ENCODE measurements at regions not wholly inside any gene's neighbourhood (a gene's known extent, or its start where the extent isn't known, plus 50 kb on each side); places are given as distances from the start of the nearest gene placed in this dataset.

DNA sequence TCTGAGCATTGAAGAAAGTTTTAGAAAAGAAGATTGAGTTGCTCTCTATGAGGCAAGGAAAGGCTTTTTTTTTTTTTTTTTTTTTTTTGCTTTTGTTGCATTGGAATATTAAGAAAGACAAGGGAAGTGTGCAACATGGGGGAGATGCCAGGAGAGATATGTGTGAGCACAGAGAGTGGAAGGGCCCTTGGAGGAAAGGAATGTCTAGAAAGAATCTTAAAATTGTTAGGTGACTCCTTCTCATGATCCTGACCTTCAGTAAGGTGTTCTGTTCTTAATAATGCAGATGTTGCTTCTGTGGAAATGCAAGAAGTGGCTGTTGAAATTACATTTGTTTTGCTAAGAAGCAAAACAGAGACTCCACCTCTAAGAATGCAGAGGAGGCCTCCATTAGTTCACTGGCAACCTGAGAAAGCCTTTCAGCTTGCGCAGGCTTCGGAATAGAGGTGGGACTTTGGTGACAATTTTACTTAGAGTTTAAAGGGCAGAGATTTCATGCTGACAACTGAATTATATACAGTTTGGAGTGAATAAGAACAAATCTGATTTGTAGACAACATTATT lies 118.0 kb upstream of the ASCC3 start:
- H3K79me2 ChIP-seq (ENCODE audit: insufficient read depth, low read length), result no peaks in the 10 kb centered on the region
- peaks cover 7% of the 10 kb centered on the region for H3K9me3 Mint-ChIP-seq (ENCODE audit: unreplicated experiment)
- H3K27ac Mint-ChIP-seq (ENCODE audit: unreplicated experiment), result no peak overlapping the region
- DNase-seq (ENCODE audit: low read depth), result no peak
- no peak overlapping the region for H3K27ac ChIP-seq (ENCODE audit: low read depth, low read length)
- no peak for TF ChIP-seq EZH2 (IDR thresholded peaks at IDR 0.05; ENCODE audit: insufficient read depth, low read length)
- TF ChIP-seq, protein P1, sequence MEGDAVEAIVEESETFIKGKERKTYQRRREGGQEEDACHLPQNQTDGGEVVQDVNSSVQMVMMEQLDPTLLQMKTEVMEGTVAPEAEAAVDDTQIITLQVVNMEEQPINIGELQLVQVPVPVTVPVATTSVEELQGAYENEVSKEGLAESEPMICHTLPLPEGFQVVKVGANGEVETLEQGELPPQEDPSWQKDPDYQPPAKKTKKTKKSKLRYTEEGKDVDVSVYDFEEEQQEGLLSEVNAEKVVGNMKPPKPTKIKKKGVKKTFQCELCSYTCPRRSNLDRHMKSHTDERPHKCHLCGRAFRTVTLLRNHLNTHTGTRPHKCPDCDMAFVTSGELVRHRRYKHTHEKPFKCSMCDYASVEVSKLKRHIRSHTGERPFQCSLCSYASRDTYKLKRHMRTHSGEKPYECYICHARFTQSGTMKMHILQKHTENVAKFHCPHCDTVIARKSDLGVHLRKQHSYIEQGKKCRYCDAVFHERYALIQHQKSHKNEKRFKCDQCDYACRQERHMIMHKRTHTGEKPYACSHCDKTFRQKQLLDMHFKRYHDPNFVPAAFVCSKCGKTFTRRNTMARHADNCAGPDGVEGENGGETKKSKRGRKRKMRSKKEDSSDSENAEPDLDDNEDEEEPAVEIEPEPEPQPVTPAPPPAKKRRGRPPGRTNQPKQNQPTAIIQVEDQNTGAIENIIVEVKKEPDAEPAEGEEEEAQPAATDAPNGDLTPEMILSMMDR (IDR thresholded peaks at IDR 0.05; ENCODE audit: insufficient read depth, low read depth, low read length), result no peak
- H3K4me3 ChIP-seq (ENCODE audit: insufficient read depth, low read depth, low read length), result no peak overlapping the region
- no peaks in the 10 kb centered on the region for H3K36me3 ChIP-seq (ENCODE audit: insufficient read depth, low read length)
- no peaks in the 10 kb centered on the region for H3K27me3 Mint-ChIP-seq (ENCODE audit: low read depth, unreplicated experiment)
- H3K4me3 Mint-ChIP-seq (ENCODE audit: unreplicated experiment), result no peak overlapping the region
- H3K9ac ChIP-seq (ENCODE audit: low read length), result no peak overlapping the region
- no peak overlapping the region for H2AFZ ChIP-seq (ENCODE audit: low read depth, low read length)
- H4K20me1 ChIP-seq (ENCODE audit: insufficient read depth, low read length), result no peaks in the 10 kb centered on the region
- FAIRE-seq, result no peak
- H3K4me1 ChIP-seq (ENCODE audit: insufficient read depth, low read length), result peaks cover 4% of the 10 kb centered on the region
- H3K4me2 ChIP-seq (ENCODE audit: low read length), result no peak overlapping the region
- peaks cover 19% of the 10 kb centered on the region for H3K4me1 Mint-ChIP-seq (ENCODE audit: low read depth, unreplicated experiment)
- H3K27me3 ChIP-seq (ENCODE audit: insufficient read depth, low read length), result no peaks in the 10 kb centered on the region
- no peaks in the 10 kb centered on the region for H3K9me3 ChIP-seq (ENCODE audit: insufficient read depth, low read depth, low read length)
- no peaks in the 10 kb centered on the region for H3K36me3 Mint-ChIP-seq (ENCODE audit: low read depth, unreplicated experiment)

DNA sequence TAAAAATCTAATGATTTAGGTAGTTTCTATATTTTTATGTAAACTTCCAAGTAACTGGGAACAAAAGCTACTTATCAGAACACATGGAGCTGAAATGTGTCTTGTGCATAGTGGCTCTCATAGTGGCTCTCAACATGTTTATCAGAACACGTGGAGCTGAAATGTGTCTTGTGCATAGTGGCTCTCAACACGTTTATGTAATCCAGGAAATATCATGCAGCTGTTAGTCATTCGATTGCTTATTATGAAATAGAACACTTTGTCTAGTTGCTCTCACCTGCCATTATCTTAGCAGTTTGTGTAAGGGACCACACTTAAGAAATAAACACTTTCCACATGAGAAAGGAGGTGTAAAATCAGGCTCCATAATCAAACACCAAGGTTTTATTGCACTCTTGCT lies 119.2 kb upstream of the ASCC3 start:
- Histone ChIP-seq H3K36me3 (ENCODE audit: insufficient read depth, low read length) (no peaks in the 10 kb centered on the region), H3K9me3 (ENCODE audit: insufficient read depth, low read depth, low read length) (no peaks in the 10 kb centered on the region), H3K4me3 (ENCODE audit: insufficient read depth, low read depth, low read length) (no peak overlapping the region), H2AFZ (ENCODE audit: low read depth, low read length) (no peak overlapping the region), H3K4me1 (ENCODE audit: insufficient read depth, low read length) (peaks cover 4% of the 10 kb centered on the region), H4K20me1 (ENCODE audit: insufficient read depth, low read length) (no peaks in the 10 kb centered on the region), H3K79me2 (ENCODE audit: insufficient read depth, low read length) (no peaks in the 10 kb centered on the region), H3K9ac (ENCODE audit: low read length) (no peak overlapping the region), H3K27me3 (ENCODE audit: insufficient read depth, low read length) (no peaks in the 10 kb centered on the region), H3K4me2 (ENCODE audit: low read length) (no peak overlapping the region), H3K27ac (ENCODE audit: low read depth, low read length) (no peak overlapping the region)
- Mint-ChIP-seq H3K9me3 (ENCODE audit: unreplicated experiment) (peaks cover 7% of the 10 kb centered on the region), H3K27ac (ENCODE audit: unreplicated experiment) (no peak overlapping the region), H3K4me1 (ENCODE audit: low read depth, unreplicated experiment) (peaks cover 19% of the 10 kb centered on the region), H3K4me3 (ENCODE audit: unreplicated experiment) (no peak overlapping the region), H3K27me3 (ENCODE audit: low read depth, unreplicated experiment) (no peaks in the 10 kb centered on the region), H3K36me3 (ENCODE audit: low read depth, unreplicated experiment) (no peaks in the 10 kb centered on the region)
- TF ChIP-seq, protein P1 (IDR thresholded peaks at IDR 0.05; ENCODE audit: insufficient read depth, low read depth, low read length), result no peak
- TF ChIP-seq EZH2 (IDR thresholded peaks at IDR 0.05; ENCODE audit: insufficient read depth, low read length), result no peak
- DNase-seq (ENCODE audit: low read depth), result no peak
- FAIRE-seq, result no peak

DNA sequence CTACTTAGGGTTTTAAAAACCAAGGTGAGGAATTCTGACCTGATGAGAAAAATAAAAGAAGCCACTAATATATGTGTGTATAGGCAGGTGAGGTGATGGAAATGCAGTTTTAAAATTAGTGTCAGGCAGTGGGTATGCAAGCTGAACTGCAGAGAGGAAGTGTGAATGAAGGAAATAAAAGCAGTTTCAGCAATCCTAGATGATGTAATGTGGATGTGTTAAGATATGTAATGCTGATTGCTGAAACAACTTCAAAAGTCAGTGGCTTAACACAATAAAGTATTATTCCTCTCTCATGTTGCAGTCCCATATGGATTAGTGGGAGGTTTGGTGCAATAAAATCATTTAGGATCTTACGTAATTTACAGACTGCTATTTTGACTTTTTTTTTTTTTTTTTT lies 119.9 kb upstream of the ASCC3 start:
- Mint-ChIP-seq H3K36me3 (ENCODE audit: low read depth, unreplicated experiment) (no peaks in the 10 kb centered on the region), H3K9me3 (ENCODE audit: unreplicated experiment) (peaks cover 7% of the 10 kb centered on the region), H3K4me3 (ENCODE audit: unreplicated experiment) (no peak overlapping the region), H3K27ac (ENCODE audit: unreplicated experiment) (no peak overlapping the region), H3K4me1 (ENCODE audit: low read depth, unreplicated experiment) (peaks cover 19% of the 10 kb centered on the region), H3K27me3 (ENCODE audit: low read depth, unreplicated experiment) (no peaks in the 10 kb centered on the region)
- TF ChIP-seq, protein P1 (IDR thresholded peaks at IDR 0.05; ENCODE audit: insufficient read depth, low read depth, low read length), result no peak
- no peak for TF ChIP-seq EZH2 (IDR thresholded peaks at IDR 0.05; ENCODE audit: insufficient read depth, low read length)
- peaks cover 4% of the 10 kb centered on the region for H3K4me1 ChIP-seq (ENCODE audit: insufficient read depth, low read length)
- FAIRE-seq (no peak), DNase-seq (ENCODE audit: low read depth) (no peak)
- no peak overlapping the region for H3K4me3 ChIP-seq (ENCODE audit: insufficient read depth, low read depth, low read length)
- H4K20me1 ChIP-seq (ENCODE audit: insufficient read depth, low read length), result no peaks in the 10 kb centered on the region
- H3K4me2 ChIP-seq (ENCODE audit: low read length), result no peak overlapping the region
- H3K9ac ChIP-seq (ENCODE audit: low read length), result no peak overlapping the region
- H3K36me3 ChIP-seq (ENCODE audit: insufficient read depth, low read length), result no peaks in the 10 kb centered on the region
- H3K27me3 ChIP-seq (ENCODE audit: insufficient read depth, low read length), result no peaks in the 10 kb centered on the region
- H3K27ac ChIP-seq (ENCODE audit: low read depth, low read length), result no peak overlapping the region
- no peak overlapping the region for H2AFZ ChIP-seq (ENCODE audit: low read depth, low read length)
- H3K9me3 ChIP-seq (ENCODE audit: insufficient read depth, low read depth, low read length), result no peaks in the 10 kb centered on the region
- H3K79me2 ChIP-seq (ENCODE audit: insufficient read depth, low read length), result no peaks in the 10 kb centered on the region
